Body of pancreas (tissue), 4 donors: ENCODE measurements at regions not wholly inside any gene's neighbourhood (a gene's known extent, or its start where the extent isn't known, plus 50 kb on each side); places are given as distances from the start of the nearest gene placed in this dataset.

ENCODE experiments used
- ATAC-seq: fragments of 150-250 bp; one replicate; pipeline ENCODE4 v1.9.1; 2016
- DNase-seq, 4 donors: peaks; one replicate each; pipeline ENCODE4 v3.0.0-alpha.2; 2019
- H3K27ac ChIP-seq, 4 donors: fragments of 200-600 bp; sonication (generic); 1 replicate in 3 of 4; 2 replicates in 1 of 4; pipeline versions ENCODE4 v1.5.1 to v1.6.1; 2016 to 2019; ENCODE audit warnings: mild to moderate bottlenecking in 1 of 4, mixed read lengths in 1 of 4, moderate library complexity in 1 of 4
- H3K27me3 ChIP-seq, 2 donors: fragments of 200-600 bp; sonication (generic); one replicate each; pipeline ENCODE4 v1.6.0; 2016; ENCODE audit warnings: mild to moderate bottlenecking in 1 of 2
- H3K36me3 ChIP-seq, 2 donors: fragments of 200-600 bp; sonication (generic); replicated peaks in 1 of 2; 2 replicates each; pipeline ENCODE4 v1.5.1; 2016; ENCODE audit warnings: low read depth in 2 of 2; ENCODE audit not compliant: insufficient read depth in 1 of 2
- H3K4me1 ChIP-seq: fragments of 200-600 bp; sonication (generic); one replicate; pipeline ENCODE4 v1.6.0; 2016
- H3K4me3 ChIP-seq, 2 donors: fragments of 200-600 bp; sonication (generic); 1 replicate in 1 of 2; 2 replicates in 1 of 2; pipeline ENCODE4 v1.5.1; 2016 to 2019
- H3K9me3 ChIP-seq, 3 donors: fragments of 200-600 bp; sonication (generic); 1 replicate in 2 of 3; 2 replicates in 1 of 3; pipeline ENCODE4 v1.5.1; 2016
- CTCF ChIP-seq, 7 experiments: fragments of 450-650 bp in 4 of 7; fragments of 200-600 bp in 3 of 7; sonication (generic) in 3 of 7; IDR thresholded peaks; one replicate each; pipeline ENCODE4 v1.5.1; 2016 to 2019; ENCODE audit warnings: antibody characterized with exemption in 7 of 7
- POLR2A ChIP-seq, 3 donors: fragments of 450-650 bp; IDR thresholded peaks; one replicate each; pipeline ENCODE4 v1.6.1; 2016; ENCODE audit warnings: antibody characterized with exemption in 3 of 3, mild to moderate bottlenecking in 2 of 3
- WGBS, 2 donors: methylation state at CpG; one replicate each; pipeline ENCODE4 v1.1.5; 2017; 5-methylcytosine and 5-hydroxymethylcytosine counted together
- intact Hi-C: fragments of 100-400 bp; cut with DNase I; formaldehyde crosslinking; loops from one replicate; pipeline ENCODE4 v1.15.1; 2023

GRCh38 chr5:97840643-97841042, 657.6 kb upstream of the RIOK2 start:
- DNase-seq (no peak), ATAC-seq (no peak)
- intact Hi-C loops = no loop called here
- Histone ChIP-seq H3K27me3 (no peaks in the 10 kb centered on the region), H3K9me3 (no peaks in the 10 kb centered on the region), H3K4me1 (no peaks in the 10 kb centered on the region), H3K36me3 (no peaks in the 10 kb centered on the region), H3K4me3 (no peak overlapping the region), H3K27ac (no peak overlapping the region)
- TF ChIP-seq POLR2A (IDR thresholded peaks at IDR 0.05) (no peak), CTCF (IDR thresholded peaks at IDR 0.05) (no peak)
- 69 to 82% methylated on average over 3 of the region's 3 CpGs for WGBS, 2 donors

GRCh38 chr5:97842687-97843086, 659.6 kb upstream of the RIOK2 start:
- TF ChIP-seq CTCF (IDR thresholded peaks at IDR 0.05) = no peak
- no peak for TF ChIP-seq POLR2A (IDR thresholded peaks at IDR 0.05)
- intact Hi-C loops = no loop called here
- H3K27ac ChIP-seq = no peak overlapping the region
- H3K4me3 ChIP-seq = no peak overlapping the region
- H3K27me3 ChIP-seq = no peaks in the 10 kb centered on the region
- 45 to 58% methylated on average over 1 of the region's 1 CpG for WGBS, 2 donors
- no peaks in the 10 kb centered on the region for H3K9me3 ChIP-seq
- H3K36me3 ChIP-seq = no peaks in the 10 kb centered on the region
- no peak for ATAC-seq
- H3K4me1 ChIP-seq = no peaks in the 10 kb centered on the region
- no peak for DNase-seq

- H3K27ac ChIP-seq = no peak overlapping the region
- no peaks in the 10 kb centered on the region for H3K4me1 ChIP-seq
- no peak for ATAC-seq
- DNase-seq = no peak
- H3K36me3 ChIP-seq = no peaks in the 10 kb centered on the region
- no peaks in the 10 kb centered on the region for H3K9me3 ChIP-seq
- no peaks in the 10 kb centered on the region for H3K27me3 ChIP-seq
- TF ChIP-seq CTCF (IDR thresholded peaks at IDR 0.05) (no peak), POLR2A (IDR thresholded peaks at IDR 0.05) (no peak)
- 61 to 75% methylated on average over 4 of the region's 4 CpGs for WGBS, 2 donors
- intact Hi-C loops = no loop called here
- H3K4me3 ChIP-seq = no peak overlapping the region
Measured at GRCh38 chr5:97844797-97845196, 661.8 kb upstream of the RIOK2 start.

- no peaks in the 10 kb centered on the region for H3K9me3 ChIP-seq
- H3K27ac ChIP-seq = no peak overlapping the region
- TF ChIP-seq CTCF (IDR thresholded peaks at IDR 0.05) (no peak), POLR2A (IDR thresholded peaks at IDR 0.05) (no peak)
- no peak overlapping the region for H3K4me3 ChIP-seq
- H3K36me3 ChIP-seq = no peaks in the 10 kb centered on the region
- H3K4me1 ChIP-seq = no peaks in the 10 kb centered on the region
- intact Hi-C loops = no loop called here
- no peaks in the 10 kb centered on the region for H3K27me3 ChIP-seq
- DNase-seq (no peak), ATAC-seq (no peak)
Measured at GRCh38 chr5:97846643-97847042, 663.6 kb upstream of the RIOK2 start.

- intact Hi-C loops = no loop called here
Measured at GRCh38 chr5:97847920-97848631, 665.0 kb upstream of the RIOK2 start.

More at GRCh38 chr5:97847920-97848631, 665.0 kb upstream of the RIOK2 start:
- no peaks in the 10 kb centered on the region for H3K36me3 ChIP-seq
- no peak overlapping the region for H3K27ac ChIP-seq
- H3K4me1 ChIP-seq = no peaks in the 10 kb centered on the region
- H3K27me3 ChIP-seq = no peaks in the 10 kb centered on the region
- ATAC-seq (no peak), DNase-seq (no peak)
- TF ChIP-seq CTCF (IDR thresholded peaks at IDR 0.05) (no peak), POLR2A (IDR thresholded peaks at IDR 0.05) (no peak)
- WGBS, 2 donors = 59 to 63% methylated on average over 2 of the region's 2 CpGs
- H3K4me3 ChIP-seq = no peak overlapping the region
- no peaks in the 10 kb centered on the region for H3K9me3 ChIP-seq
